IMR-90 (cell line): ENCODE measurements at regions not wholly inside any gene's neighbourhood (a gene's known extent, or its start where the extent isn't known, plus 50 kb on each side); places are given as distances from the start of the nearest gene placed in this dataset.

Experiments
- BHLHE40 ChIP-seq: fragments of 150-350 bp; IDR thresholded peaks from 2 replicates; pipeline ENCODE4 v1.6.1; 2016; ENCODE audit warnings: mild to moderate bottlenecking, low read depth, low read length
- CEBPB ChIP-seq: IDR thresholded peaks from 2 replicates; pipeline ENCODE4 v1.6.1; 2012; ENCODE audit warnings: low read depth, low read length, improper control_type of control experiment
- CHD1 ChIP-seq: IDR thresholded peaks from 2 replicates; pipeline ENCODE4 v1.6.1; 2012; ENCODE audit warnings: low read depth, low read length, improper control_type of control experiment
- CTCF ChIP-seq: conservative IDR thresholded peaks from 2 replicates; pipeline ENCODE4 v1.5.1; 2012; ENCODE audit warnings: mild to moderate bottlenecking, low read depth, low read length, improper control_type of control experiment
- MAFK ChIP-seq: IDR thresholded peaks from 2 replicates; pipeline ENCODE4 v1.6.1; 2012; ENCODE audit warnings: low read depth, low read length, improper control_type of control experiment
- MXI1 ChIP-seq: IDR thresholded peaks from 2 replicates; pipeline ENCODE4 v1.6.1; 2012; ENCODE audit warnings: low read depth, mild to moderate bottlenecking, low read length, moderate library complexity, borderline replicate concordance
- NFE2L2 ChIP-seq: fragments of 150-350 bp; IDR thresholded peaks from 2 replicates; pipeline ENCODE4 v1.6.1; 2016; ENCODE audit warnings: low read depth, mild to moderate bottlenecking, low read length
- POLR2A ChIP-seq: IDR thresholded peaks from 2 replicates; pipeline ENCODE4 v1.6.1; 2012; ENCODE audit warnings: mild to moderate bottlenecking, low read depth, low read length
- RAD21 ChIP-seq: IDR thresholded peaks from 2 replicates; pipeline ENCODE4 v1.6.1; 2012; ENCODE audit warnings: low read length, improper control_type of control experiment
- RCOR1 ChIP-seq: IDR thresholded peaks from 2 replicates; pipeline ENCODE4 v1.6.1; 2012; ENCODE audit warnings: mild to moderate bottlenecking, low read length, improper control_type of control experiment; ENCODE audit not compliant: insufficient replicate concordance
- RFX5 ChIP-seq: IDR thresholded peaks from 2 replicates; pipeline ENCODE4 v1.8.0; 2012; ENCODE audit warnings: low read depth, mild to moderate bottlenecking, low read length, moderate library complexity
- SMC3 ChIP-seq: fragments of 150-350 bp; IDR thresholded peaks from 2 replicates; pipeline ENCODE4 v1.6.1; 2016; ENCODE audit warnings: low read depth, mild to moderate bottlenecking, antibody characterized with exemption, low read length, moderate library complexity
- USF2 ChIP-seq: fragments of 150-350 bp; IDR thresholded peaks from 2 replicates; pipeline ENCODE4 v1.6.1; 2017; ENCODE audit warnings: mild to moderate bottlenecking, antibody characterized with exemption, low read length, low read depth

GRCh38 chr20:48262466-48262865, 477.2 kb upstream of the SULF2 start:
- TF ChIP-seq POLR2A: no peak
- no peak for TF ChIP-seq CTCF
- TF ChIP-seq USF2: no peak
- no peak for TF ChIP-seq BHLHE40
- TF ChIP-seq SMC3: no peak
- TF ChIP-seq RAD21: no peak
- TF ChIP-seq MAFK: no peak
- no peak for TF ChIP-seq MXI1
- TF ChIP-seq RFX5: no peak
- no peak for TF ChIP-seq CEBPB
- TF ChIP-seq CHD1: no peak
- TF ChIP-seq RCOR1: no peak
- no peak for TF ChIP-seq NFE2L2
